Stimulated activated CD4-positive, alpha-beta T cell treated with anti-CD3 and anti-CD28 coated beads, Interleukin-4, amount 100 ng/mL, for 24 hours (primary cell): ENCODE measurements at regions not wholly inside any gene's neighbourhood (a gene's known extent, or its start where the extent isn't known, plus 50 kb on each side); places are given as distances from the start of the nearest gene placed in this dataset.

ENCODE experiments used
- DNase-seq: peaks from one replicate; pipeline ENCODE4 v3.0.0-alpha.2; 2020

- DNase-seq: no peak
Measured at GRCh38 chr11:115555336-115556090, 51.3 kb upstream of the CADM1 start.
